Esophagus squamous epithelium (tissue), 5 donors: ENCODE measurements at regions not wholly inside any gene's neighbourhood (a gene's known extent, or its start where the extent isn't known, plus 50 kb on each side); places are given as distances from the start of the nearest gene placed in this dataset.

Experiments used
- DNase-seq: peaks from one replicate; lab custom pipeline; 2025; lab: John Stamatoyannopoulos, UW
- H3K27ac ChIP-seq, 4 donors: fragments of 200-600 bp; sonication (generic); one replicate each; pipeline ENCODE4 v1.5.1; 2016 to 2019; ENCODE audit warnings: mild to moderate bottlenecking in 1 of 4
- H3K27me3 ChIP-seq, 4 donors: fragments of 200-600 bp; sonication (generic); 1 replicate in 3 of 4; 2 replicates in 1 of 4; pipeline versions ENCODE4 v1.5.1 to v1.6.0; 2017 to 2021; ENCODE audit warnings: antibody characterized with exemption in 1 of 4
- H3K36me3 ChIP-seq, 3 donors: fragments of 200-600 bp; sonication (generic); one replicate each; pipeline ENCODE4 v1.5.1; 2016 to 2019
- H3K4me1 ChIP-seq, 3 donors: fragments of 200-600 bp; sonication (generic); one replicate each; pipeline ENCODE4 v1.5.1; 2017 to 2019
- H3K4me3 ChIP-seq, 4 donors: fragments of 200-600 bp; sonication (generic); 1 replicate in 3 of 4; 2 replicates in 1 of 4; pipeline ENCODE4 v1.5.1; 2016 to 2019; ENCODE audit warnings: mild to moderate bottlenecking in 2 of 4, moderate library complexity in 1 of 4
- H3K9me3 ChIP-seq, 3 donors: fragments of 200-600 bp; sonication (generic); one replicate each; pipeline ENCODE4 v1.5.1; 2016 to 2019
- CTCF ChIP-seq, 6 experiments: fragments of 450-650 bp in 4 of 6; fragments of 200-600 bp in 2 of 6; sonication (generic) in 2 of 6; IDR thresholded peaks; one replicate each; pipeline ENCODE4 v1.5.1; 2016 to 2019; ENCODE audit warnings: antibody characterized with exemption in 6 of 6, mild to moderate bottlenecking in 4 of 6, moderate library complexity in 4 of 6
- POLR2A ChIP-seq, 4 donors: fragments of 450-650 bp; IDR thresholded peaks; one replicate each; pipeline ENCODE4 v1.6.1; 2017; ENCODE audit warnings: antibody characterized with exemption in 4 of 4, mild to moderate bottlenecking in 4 of 4, moderate library complexity in 3 of 4
- WGBS, 2 donors: methylation state at CpG; one replicate each; pipeline ENCODE4 v1.1.5; 2018; 5-methylcytosine and 5-hydroxymethylcytosine counted together
- intact Hi-C: fragments of 100-400 bp; cut with DNase I; formaldehyde crosslinking; loops from one replicate; pipeline ENCODE4 v1.15.0; 2022
- donor health status: DM: yes; HTN: yes; CAD: no.

- Histone ChIP-seq H3K36me3 (no peaks in the 10 kb centered on the region), H3K27me3 (no peaks in the 10 kb centered on the region), H3K4me3 (no peak overlapping the region), H3K4me1 (no peaks in the 10 kb centered on the region), H3K27ac (no peak overlapping the region), H3K9me3 (no peaks in the 10 kb centered on the region)
- WGBS, 2 donors, result 76 to 77% methylated on average over 5 of the region's 5 CpGs
- no peak for DNase-seq
- no peak for TF ChIP-seq CTCF (IDR thresholded peaks at IDR 0.05)
- intact Hi-C loops, result no loop called here
Observed at GRCh38 chr7:46940178-46940577, 641.7 kb downstream of the TNS3 start.

GRCh38 chr7:46939558-46939957, 642.4 kb downstream of the TNS3 start:
- Histone ChIP-seq H3K27me3 (no peaks in the 10 kb centered on the region), H3K4me1 (no peaks in the 10 kb centered on the region), H3K36me3 (no peaks in the 10 kb centered on the region), H3K27ac (no peak overlapping the region), H3K9me3 (no peaks in the 10 kb centered on the region), H3K4me3 (no peak overlapping the region)
- DNase-seq, result no peak
- 60 to 91% methylated on average over 4 of the region's 8 CpGs for WGBS, 2 donors
- TF ChIP-seq CTCF (IDR thresholded peaks at IDR 0.05), result no peak
- no peak for TF ChIP-seq POLR2A (IDR thresholded peaks at IDR 0.05)
- intact Hi-C loops, result no loop called here

- 50 to 81% methylated on average over 2 of the region's 2 CpGs for WGBS, 2 donors
- Histone ChIP-seq H3K4me1 (peaks cover 0 to 4% (median 0%) of the 10 kb centered on the region in 3 donors), H3K27me3 (no peaks in the 10 kb centered on the region), H3K27ac (no peak overlapping the region), H3K36me3 (no peaks in the 10 kb centered on the region), H3K9me3 (no peaks in the 10 kb centered on the region), H3K4me3 (no peak overlapping the region)
- TF ChIP-seq POLR2A (IDR thresholded peaks at IDR 0.05) (no peak), CTCF (IDR thresholded peaks at IDR 0.05) (no peak)
- intact Hi-C loops, result no loop called here
- DNase-seq, result no peak
Observed at GRCh38 chr7:46939089-46939488, 642.8 kb downstream of the TNS3 start.

GRCh38 chr7:46937826-46938225, 644.1 kb downstream of the TNS3 start:
- DNase-seq, result no peak
- no peak for TF ChIP-seq CTCF (IDR thresholded peaks at IDR 0.05)
- TF ChIP-seq POLR2A (IDR thresholded peaks at IDR 0.05), result no peak
- Histone ChIP-seq H3K36me3 (no peaks in the 10 kb centered on the region), H3K9me3 (no peaks in the 10 kb centered on the region), H3K27ac (no peak overlapping the region), H3K27me3 (no peaks in the 10 kb centered on the region), H3K4me3 (no peak overlapping the region), H3K4me1 (peaks cover 0 to 16% (median 9%) of the 10 kb centered on the region in 3 donors)
- intact Hi-C loops, result no loop called here
- 86 to 87% methylated on average over 3 of the region's 3 CpGs for WGBS, 2 donors

- Histone ChIP-seq H3K4me3 (no peak overlapping the region), H3K9me3 (no peaks in the 10 kb centered on the region), H3K4me1 (peaks cover 0 to 27% (median 15%) of the 10 kb centered on the region in 3 donors), H3K36me3 (no peaks in the 10 kb centered on the region), H3K27me3 (no peaks in the 10 kb centered on the region), H3K27ac (no peak overlapping the region)
- intact Hi-C loops, result no loop called here
- TF ChIP-seq POLR2A (IDR thresholded peaks at IDR 0.05), result no peak
- TF ChIP-seq CTCF (IDR thresholded peaks at IDR 0.05), result no peak
- DNase-seq, result no peak
- WGBS, 2 donors, result 41 to 56% methylated on average over 3 of the region's 3 CpGs
Observed at GRCh38 chr7:46934198-46934825, 647.6 kb downstream of the TNS3 start.
